ENCODE measurements at regions not wholly inside any gene's neighbourhood (a gene's known extent, or its start where the extent isn't known, plus 50 kb on each side); places are given as distances from the start of the nearest gene placed in this dataset.

DNA sequence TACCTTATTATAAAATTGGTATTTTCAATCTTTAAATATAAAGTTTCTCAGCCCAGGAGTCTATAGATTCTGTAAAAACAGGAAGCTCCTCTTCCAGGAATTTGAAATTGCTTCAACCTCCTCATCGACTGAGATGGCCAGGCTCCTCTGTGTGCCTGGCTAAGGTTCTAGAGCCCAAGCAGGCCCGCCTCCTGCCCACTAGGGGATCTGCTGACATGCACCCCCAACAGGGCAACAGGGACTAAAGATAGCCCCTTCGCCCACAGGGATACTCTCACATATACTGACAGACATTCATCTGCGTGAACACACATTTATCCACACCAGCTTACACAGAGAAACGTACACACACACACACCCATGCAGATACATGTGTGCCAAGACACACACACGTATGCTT lies 183.1 kb upstream of the TLE3 start:
- TF ChIP-seq, protein P1, sequence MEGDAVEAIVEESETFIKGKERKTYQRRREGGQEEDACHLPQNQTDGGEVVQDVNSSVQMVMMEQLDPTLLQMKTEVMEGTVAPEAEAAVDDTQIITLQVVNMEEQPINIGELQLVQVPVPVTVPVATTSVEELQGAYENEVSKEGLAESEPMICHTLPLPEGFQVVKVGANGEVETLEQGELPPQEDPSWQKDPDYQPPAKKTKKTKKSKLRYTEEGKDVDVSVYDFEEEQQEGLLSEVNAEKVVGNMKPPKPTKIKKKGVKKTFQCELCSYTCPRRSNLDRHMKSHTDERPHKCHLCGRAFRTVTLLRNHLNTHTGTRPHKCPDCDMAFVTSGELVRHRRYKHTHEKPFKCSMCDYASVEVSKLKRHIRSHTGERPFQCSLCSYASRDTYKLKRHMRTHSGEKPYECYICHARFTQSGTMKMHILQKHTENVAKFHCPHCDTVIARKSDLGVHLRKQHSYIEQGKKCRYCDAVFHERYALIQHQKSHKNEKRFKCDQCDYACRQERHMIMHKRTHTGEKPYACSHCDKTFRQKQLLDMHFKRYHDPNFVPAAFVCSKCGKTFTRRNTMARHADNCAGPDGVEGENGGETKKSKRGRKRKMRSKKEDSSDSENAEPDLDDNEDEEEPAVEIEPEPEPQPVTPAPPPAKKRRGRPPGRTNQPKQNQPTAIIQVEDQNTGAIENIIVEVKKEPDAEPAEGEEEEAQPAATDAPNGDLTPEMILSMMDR (conservative IDR thresholded peaks at IDR 0.05; ENCODE audit: low read length): no peak
- TF ChIP-seq EZH2phosphoT487 (IDR thresholded peaks at IDR 0.05; ENCODE audit: borderline replicate concordance, low read depth, low read length): no peak

Data from OCI-LY7 (cell line).